HG03558 (cell line): ENCODE measurements at regions not wholly inside any gene's neighbourhood (a gene's known extent, or its start where the extent isn't known, plus 50 kb on each side); places are given as distances from the start of the nearest gene placed in this dataset.
"Not testable (repeated sequence)": the region's sequence is repeated elsewhere in the genome, so short reads cannot be mapped to it uniquely, and the experiment has no call there.

ENCODE experiments used
- ATAC-seq: cut with Tn5 transposase; IDR thresholded peaks from one replicate; pipeline ENCODE4 v1.9.1; 2021; ENCODE audit warnings: moderate number of reproducible peaks; ENCODE audit not compliant: unreplicated experiment; ENCODE audit errors: extremely low read depth

GRCh38 chr12:46578190-46578982 is 205.8 kb upstream of the SLC38A2 start:
- no peak for ATAC-seq

GRCh38 chr12:46577063-46577776 is 204.6 kb upstream of the SLC38A2 start:
- ATAC-seq: no peak

GRCh38 chr12:46574847-46575246 is 202.3 kb upstream of the SLC38A2 start:
- no peak for ATAC-seq

- no peak for ATAC-seq
Observed at GRCh38 chr12:46573347-46573658, 200.7 kb upstream of the SLC38A2 start.

GRCh38 chr12:46572644-46573346 is 200.2 kb upstream of the SLC38A2 start:
- no peak for ATAC-seq

GRCh38 chr12:46571608-46572007 is 199.0 kb upstream of the SLC38A2 start:
- no peak for ATAC-seq

GRCh38 chr12:46569826-46570439 is 197.4 kb upstream of the SLC38A2 start:
- ATAC-seq: no peak

- no peak for ATAC-seq
Observed at GRCh38 chr12:46567667-46568066, 195.1 kb upstream of the SLC38A2 start.

- ATAC-seq: no peak
Observed at GRCh38 chr12:46562625-46563225, 190.2 kb upstream of the SLC38A2 start.

- ATAC-seq: not testable (repeated sequence)
Observed at GRCh38 chr12:46561769-46562624, 189.4 kb upstream of the SLC38A2 start.

- ATAC-seq: no peak
Observed at GRCh38 chr12:46560874-46561273, 188.3 kb upstream of the SLC38A2 start.

GRCh38 chr12:46560089-46560488 is 187.5 kb upstream of the SLC38A2 start:
- ATAC-seq: no peak

- ATAC-seq: no peak
Observed at GRCh38 chr12:46559311-46559710, 186.7 kb upstream of the SLC38A2 start.

GRCh38 chr12:46558677-46559076 is 186.1 kb upstream of the SLC38A2 start:
- ATAC-seq: no peak

GRCh38 chr12:46557539-46558373 is 185.2 kb upstream of the SLC38A2 start:
- ATAC-seq: no peak

GRCh38 chr12:46556819-46557524 is 184.4 kb upstream of the SLC38A2 start:
- no peak for ATAC-seq

GRCh38 chr12:46556105-46556559 is 183.6 kb upstream of the SLC38A2 start:
- ATAC-seq: no peak

GRCh38 chr12:46555406-46555852 is 182.9 kb upstream of the SLC38A2 start:
- ATAC-seq: no peak
